GM21423 (cell line): ENCODE measurements at regions not wholly inside any gene's neighbourhood (a gene's known extent, or its start where the extent isn't known, plus 50 kb on each side); places are given as distances from the start of the nearest gene placed in this dataset.

Experiments used
- ATAC-seq: cut with Tn5 transposase; IDR thresholded peaks from one replicate; pipeline ENCODE4 v1.9.1; 2021; ENCODE audit warnings: mild to moderate bottlenecking, moderate library complexity; ENCODE audit not compliant: unreplicated experiment

GRCh38 chr9:29717631-29718030 is 2144.3 kb upstream of the C9orf72 start:
- no peak for ATAC-seq

- ATAC-seq = no peak
Measured at GRCh38 chr9:29730163-29730562, 2156.9 kb upstream of the C9orf72 start.

- ATAC-seq = no peak
Measured at GRCh38 chr9:29740518-29740917, 2167.2 kb upstream of the C9orf72 start.

GRCh38 chr9:29741169-29741568 is 2167.9 kb upstream of the C9orf72 start:
- ATAC-seq = no peak

- no peak for ATAC-seq
Measured at GRCh38 chr9:29750062-29750461, 2176.8 kb upstream of the C9orf72 start.

GRCh38 chr9:29751226-29751625 is 2177.9 kb upstream of the C9orf72 start:
- no peak for ATAC-seq

- no peak for ATAC-seq
Measured at GRCh38 chr9:29753638-29754037, 2180.4 kb upstream of the C9orf72 start.

GRCh38 chr9:29769019-29769418 is 2195.7 kb upstream of the C9orf72 start:
- ATAC-seq = no peak

GRCh38 chr9:29773676-29774075 is 2200.4 kb upstream of the C9orf72 start:
- no peak for ATAC-seq

GRCh38 chr9:29775491-29775890 is 2202.2 kb upstream of the C9orf72 start:
- ATAC-seq = no peak

GRCh38 chr9:29778281-29778849 is 2205.1 kb upstream of the C9orf72 start:
- ATAC-seq = no peak

GRCh38 chr9:29793970-29794369 is 2220.7 kb upstream of the C9orf72 start:
- no peak for ATAC-seq

- peak; percentile 88 for ATAC-seq
Measured at GRCh38 chr9:29796291-29796952, 2223.1 kb upstream of the C9orf72 start.

GRCh38 chr9:29798599-29798998 is 2225.3 kb upstream of the C9orf72 start:
- ATAC-seq = no peak

- no peak for ATAC-seq
Measured at GRCh38 chr9:29799227-29799626, 2225.9 kb upstream of the C9orf72 start.

GRCh38 chr9:29800821-29801220 is 2227.5 kb upstream of the C9orf72 start:
- ATAC-seq = no peak

- no peak for ATAC-seq
Measured at GRCh38 chr9:29802454-29802853, 2229.2 kb upstream of the C9orf72 start.

GRCh38 chr9:29806937-29807618 is 2233.8 kb upstream of the C9orf72 start:
- no peak for ATAC-seq

GRCh38 chr9:29816954-29817703 is 2243.8 kb upstream of the C9orf72 start:
- no peak for ATAC-seq

- no peak for ATAC-seq
Measured at GRCh38 chr9:29822458-29822857, 2249.2 kb upstream of the C9orf72 start.

GRCh38 chr9:29826421-29826820 is 2253.1 kb upstream of the C9orf72 start:
- ATAC-seq = no peak

GRCh38 chr9:29830821-29831220 is 2257.5 kb upstream of the C9orf72 start:
- ATAC-seq = no peak
